Activated naive CD8-positive, alpha-beta T cell (primary cell): ENCODE measurements at regions not wholly inside any gene's neighbourhood (a gene's known extent, or its start where the extent isn't known, plus 50 kb on each side); places are given as distances from the start of the nearest gene placed in this dataset.

Source experiments
- H3K27ac Mint-ChIP-seq: one replicate; pipeline ENCODE4 v1.8.0; 2021; ENCODE audit warnings: mixed read lengths
- H3K27me3 Mint-ChIP-seq: one replicate; pipeline ENCODE4 v1.8.0; 2021; ENCODE audit warnings: mixed read lengths
- H3K36me3 Mint-ChIP-seq: one replicate; pipeline ENCODE4 v1.8.0; 2021; ENCODE audit warnings: mixed read lengths
- H3K4me1 Mint-ChIP-seq: one replicate; pipeline ENCODE4 v1.8.0; 2021; ENCODE audit warnings: low read depth, mixed read lengths
- H3K4me3 Mint-ChIP-seq: one replicate; pipeline ENCODE4 v1.8.0; 2021; ENCODE audit warnings: mild to moderate bottlenecking, mixed read lengths
- H3K9me3 Mint-ChIP-seq: one replicate; pipeline ENCODE4 v1.8.0; 2021; ENCODE audit warnings: low read depth, mixed read lengths

DNA sequence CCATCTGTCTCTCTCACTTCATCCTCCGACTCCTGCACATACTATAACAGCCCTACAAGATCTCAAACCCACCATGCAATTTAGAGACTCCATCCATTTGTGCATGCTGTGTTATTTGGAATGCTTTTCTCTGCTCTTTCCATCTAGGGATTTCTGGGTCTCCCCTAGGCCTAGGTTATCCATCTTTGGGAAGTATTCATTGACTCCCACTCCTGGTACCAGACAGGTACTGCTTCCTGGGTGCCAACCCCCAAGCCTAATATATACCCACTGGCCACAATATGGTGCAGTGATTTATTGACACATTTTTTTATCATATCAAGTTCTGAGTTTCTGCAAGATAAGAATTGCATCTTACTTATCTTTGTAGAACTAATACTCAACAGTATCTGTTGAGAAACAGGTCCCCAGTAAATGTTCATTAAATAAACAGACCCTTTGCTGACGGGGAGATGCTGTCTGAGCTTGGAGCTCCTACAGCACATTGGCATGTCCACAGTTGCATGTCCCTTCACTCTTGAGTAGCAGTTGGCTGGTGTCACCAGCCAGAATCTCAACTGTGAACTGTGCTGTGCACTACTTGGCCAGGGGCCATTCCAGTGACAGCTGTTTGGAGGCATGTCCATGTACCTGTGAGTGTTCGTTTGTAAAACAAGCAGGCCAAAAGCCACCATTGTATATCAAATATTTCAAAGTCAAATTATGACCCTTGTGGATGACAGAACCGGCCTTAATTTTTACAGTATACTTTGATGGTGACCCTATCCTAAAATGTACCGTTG lies 223.3 kb upstream of the NFE2L3 start:
- Mint-ChIP-seq H3K36me3 (no peaks in the 10 kb centered on the region), H3K9me3 (peaks cover 9% of the 10 kb centered on the region), H3K27me3 (peaks cover 11% of the 10 kb centered on the region), H3K4me1 (no peaks in the 10 kb centered on the region), H3K4me3 (no peak overlapping the region), H3K27ac (no peak overlapping the region)

- no peaks in the 10 kb centered on the region for H3K4me1 Mint-ChIP-seq
- H3K9me3 Mint-ChIP-seq = peaks cover 12% of the 10 kb centered on the region
- no peak overlapping the region for H3K27ac Mint-ChIP-seq
- peaks cover 13% of the 10 kb centered on the region for H3K27me3 Mint-ChIP-seq
- peaks cover 5% of the 10 kb centered on the region for H3K36me3 Mint-ChIP-seq
- no peak overlapping the region for H3K4me3 Mint-ChIP-seq
Measured at GRCh38 chr7:25929448-25929847, 222.6 kb upstream of the NFE2L3 start.

DNA sequence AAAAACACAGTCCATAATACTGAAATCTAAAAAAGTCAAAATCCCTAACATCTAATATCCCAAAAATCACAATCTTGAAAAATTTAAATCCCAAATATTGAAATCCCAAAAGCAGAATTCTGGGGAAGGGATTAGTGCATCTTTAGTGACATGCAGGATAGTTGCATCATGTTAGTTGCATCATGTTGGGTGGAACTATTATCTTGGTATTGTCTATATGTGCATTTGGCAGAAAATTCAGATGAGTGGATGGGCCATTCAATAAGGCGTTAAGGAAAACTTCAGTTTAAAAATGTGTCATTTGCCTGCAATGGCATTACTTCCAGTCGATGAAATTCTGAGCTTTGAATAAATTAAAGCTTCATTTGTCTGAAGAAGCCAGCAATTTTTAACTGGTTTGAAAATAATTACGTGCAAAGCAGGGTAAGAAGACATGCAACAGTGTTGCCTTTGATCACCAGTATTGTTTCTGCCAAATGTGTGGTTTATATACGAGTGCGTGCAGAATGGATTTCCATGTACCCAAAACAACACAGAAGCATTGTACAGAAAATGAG lies 221.4 kb upstream of the NFE2L3 start:
- peaks cover 14% of the 10 kb centered on the region for H3K9me3 Mint-ChIP-seq
- peaks cover 11% of the 10 kb centered on the region for H3K36me3 Mint-ChIP-seq
- no peak overlapping the region for H3K27ac Mint-ChIP-seq
- H3K4me1 Mint-ChIP-seq = no peaks in the 10 kb centered on the region
- H3K27me3 Mint-ChIP-seq = peaks cover 18% of the 10 kb centered on the region
- H3K4me3 Mint-ChIP-seq = no peak overlapping the region

- H3K36me3 Mint-ChIP-seq = peaks cover 11% of the 10 kb centered on the region
- H3K4me1 Mint-ChIP-seq = no peaks in the 10 kb centered on the region
- H3K27ac Mint-ChIP-seq = no peak overlapping the region
- H3K9me3 Mint-ChIP-seq = peaks cover 14% of the 10 kb centered on the region
- H3K4me3 Mint-ChIP-seq = no peak overlapping the region
- peaks cover 17% of the 10 kb centered on the region for H3K27me3 Mint-ChIP-seq
Measured at GRCh38 chr7:25931156-25931555, 220.8 kb upstream of the NFE2L3 start.

- Mint-ChIP-seq H3K36me3 (peaks cover 13% of the 10 kb centered on the region), H3K4me1 (no peaks in the 10 kb centered on the region), H3K9me3 (peaks cover 19% of the 10 kb centered on the region), H3K4me3 (no peak overlapping the region), H3K27me3 (peaks cover 12% of the 10 kb centered on the region), H3K27ac (no peak overlapping the region)
Measured at GRCh38 chr7:25933921-25934320, 218.1 kb upstream of the NFE2L3 start.

- H3K4me3 Mint-ChIP-seq = no peak overlapping the region
- peaks cover 4% of the 10 kb centered on the region for H3K9me3 Mint-ChIP-seq
- peaks cover 2% of the 10 kb centered on the region for H3K36me3 Mint-ChIP-seq
- peaks cover 11% of the 10 kb centered on the region for H3K27me3 Mint-ChIP-seq
- H3K4me1 Mint-ChIP-seq = peaks cover 13% of the 10 kb centered on the region
- H3K27ac Mint-ChIP-seq = no peak overlapping the region
Measured at GRCh38 chr7:25940086-25940906, 211.7 kb upstream of the NFE2L3 start.

- no peaks in the 10 kb centered on the region for H3K36me3 Mint-ChIP-seq
- H3K9me3 Mint-ChIP-seq = no peaks in the 10 kb centered on the region
- no peak overlapping the region for H3K27ac Mint-ChIP-seq
Measured at GRCh38 chr7:25944777-25945515, 207.1 kb upstream of the NFE2L3 start.

GRCh38 chr7:25945608-25946007 lies 206.4 kb upstream of the NFE2L3 start:
- H3K27ac Mint-ChIP-seq = no peak overlapping the region
- H3K36me3 Mint-ChIP-seq = no peaks in the 10 kb centered on the region
- H3K4me1 Mint-ChIP-seq = peaks cover 21% of the 10 kb centered on the region
- H3K4me3 Mint-ChIP-seq = no peak overlapping the region
- H3K27me3 Mint-ChIP-seq = peaks cover 16% of the 10 kb centered on the region
- H3K9me3 Mint-ChIP-seq = no peaks in the 10 kb centered on the region

More at GRCh38 chr7:25944777-25945515, 207.1 kb upstream of the NFE2L3 start:
- H3K4me3 Mint-ChIP-seq = no peak overlapping the region
- peaks cover 19% of the 10 kb centered on the region for H3K27me3 Mint-ChIP-seq
- peaks cover 23% of the 10 kb centered on the region for H3K4me1 Mint-ChIP-seq

DNA sequence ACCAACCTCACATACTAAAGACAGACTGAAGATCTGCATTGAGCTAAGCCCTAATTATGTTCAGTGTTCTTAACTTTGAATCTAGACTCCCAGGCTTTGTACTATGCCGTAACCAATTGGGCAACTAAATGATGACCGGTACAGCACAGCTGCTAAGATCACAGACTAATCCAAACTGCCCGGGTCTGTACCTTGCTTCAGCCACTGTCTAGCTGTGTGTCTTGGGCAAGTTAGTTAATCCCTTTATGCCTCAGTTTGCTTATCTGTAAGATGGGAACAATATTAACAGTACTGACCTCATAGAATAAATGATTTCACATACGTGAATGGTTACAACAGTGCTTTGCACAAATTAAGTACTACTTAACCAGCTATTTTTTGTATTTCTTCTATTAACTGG lies 205.8 kb upstream of the NFE2L3 start:
- H3K27me3 Mint-ChIP-seq = peaks cover 16% of the 10 kb centered on the region
- H3K4me1 Mint-ChIP-seq = peaks cover 17% of the 10 kb centered on the region
- no peaks in the 10 kb centered on the region for H3K36me3 Mint-ChIP-seq
- no peak overlapping the region for H3K4me3 Mint-ChIP-seq
- no peak overlapping the region for H3K27ac Mint-ChIP-seq
- no peaks in the 10 kb centered on the region for H3K9me3 Mint-ChIP-seq

DNA sequence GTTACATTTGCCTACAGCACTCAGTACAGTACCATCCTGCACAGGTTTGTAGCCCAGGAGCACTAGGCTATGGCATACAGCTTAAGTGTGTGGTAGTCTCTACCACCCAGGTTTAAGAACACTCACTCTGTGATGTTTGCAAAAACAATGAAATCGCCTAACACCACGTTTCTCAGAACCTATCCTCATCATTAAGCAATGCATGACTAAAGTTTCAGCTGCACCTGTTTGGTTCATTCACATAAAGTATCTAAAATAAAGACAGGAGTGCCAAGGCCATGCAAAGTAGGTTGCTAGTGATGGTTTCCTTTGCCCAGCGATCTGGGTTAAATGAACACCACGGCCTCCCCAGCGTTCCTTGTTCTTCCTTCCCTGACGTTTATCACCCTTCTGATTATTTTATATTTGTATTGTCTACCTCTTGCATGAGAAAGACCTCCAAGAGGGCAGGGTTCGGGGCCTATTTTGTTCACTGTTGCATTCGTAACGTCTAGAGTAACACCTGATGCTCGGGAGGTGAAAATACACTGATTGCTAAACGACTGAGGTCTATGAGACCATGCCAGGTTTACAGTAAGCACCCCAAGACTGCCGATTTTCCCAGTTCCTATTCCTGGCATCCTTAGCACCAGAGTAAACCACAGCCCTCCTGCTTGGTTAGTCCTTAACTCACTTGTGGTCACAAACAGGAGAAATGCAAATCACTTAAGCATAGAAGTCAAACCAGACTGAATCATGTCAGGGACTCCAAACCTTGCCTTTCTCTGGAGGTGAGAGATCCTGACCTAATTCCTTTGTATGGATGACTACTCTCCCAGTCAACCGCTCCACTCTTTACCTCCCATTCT lies 204.1 kb upstream of the NFE2L3 start:
- Mint-ChIP-seq H3K4me3 (no peak overlapping the region), H3K36me3 (no peaks in the 10 kb centered on the region), H3K27me3 (peaks cover 13% of the 10 kb centered on the region), H3K4me1 (peaks cover 21% of the 10 kb centered on the region), H3K9me3 (no peaks in the 10 kb centered on the region), H3K27ac (no peak overlapping the region)

- Mint-ChIP-seq H3K27ac (peak overlapping the region; percentile 46), H3K27me3 (peaks cover 11% of the 10 kb centered on the region)
Measured at GRCh38 chr7:25949736-25950487, 202.1 kb upstream of the NFE2L3 start.

GRCh38 chr7:25950488-25951413 lies 201.2 kb upstream of the NFE2L3 start:
- Mint-ChIP-seq H3K4me3 (peak overlapping the region; percentile 84), H3K27me3 (peaks cover 3% of the 10 kb centered on the region), H3K9me3 (peaks cover 7% of the 10 kb centered on the region), H3K4me1 (peaks cover 21% of the 10 kb centered on the region), H3K27ac (peak overlapping the region; percentile 41), H3K36me3 (no peaks in the 10 kb centered on the region)

More at GRCh38 chr7:25949736-25950487, 202.1 kb upstream of the NFE2L3 start:
- Mint-ChIP-seq H3K4me3 (peak overlapping the region; percentile 84), H3K36me3 (no peaks in the 10 kb centered on the region), H3K4me1 (peaks cover 21% of the 10 kb centered on the region), H3K9me3 (peaks cover 7% of the 10 kb centered on the region)
